NT2/D1 (cell line): ENCODE measurements at regions not wholly inside any gene's neighbourhood (a gene's known extent, or its start where the extent isn't known, plus 50 kb on each side); places are given as distances from the start of the nearest gene placed in this dataset.

Experiments
- DNase-seq: peaks from one replicate; pipeline ENCODE4 v3.0.0-alpha.2; 2011; ENCODE audit warnings: low read depth, low spot score
- H3K27me3 ChIP-seq: 2 replicates; pipeline ENCODE4 v1.6.0; 2011; ENCODE audit warnings: mild to moderate bottlenecking; ENCODE audit not compliant: insufficient read length, insufficient read depth
- H3K36me3 ChIP-seq: 2 replicates; pipeline ENCODE4 v1.6.1; 2011; ENCODE audit warnings: mild to moderate bottlenecking, low read length, mixed read lengths; ENCODE audit not compliant: insufficient read depth, insufficient read length
- H3K4me1 ChIP-seq: 2 replicates; pipeline ENCODE4 v1.5.1; 2011; ENCODE audit not compliant: insufficient read depth, insufficient read length
- H3K4me3 ChIP-seq: 2 replicates; pipeline ENCODE4 v1.5.1; 2011; ENCODE audit warnings: low read depth; ENCODE audit not compliant: insufficient read length
- H3K9ac ChIP-seq: 2 replicates; pipeline ENCODE4 v1.6.0; 2011; ENCODE audit warnings: low read depth; ENCODE audit not compliant: insufficient read length
- H3K9me3 ChIP-seq: 2 replicates; pipeline ENCODE4 v1.5.1; 2011; ENCODE audit warnings: mild to moderate bottlenecking, low read length; ENCODE audit not compliant: insufficient read depth
- SUZ12 ChIP-seq: IDR thresholded peaks from 2 replicates; pipeline ENCODE4 v1.6.1; 2011; ENCODE audit not compliant: insufficient read length, insufficient read depth; ENCODE audit errors: extremely low read depth
- YY1 ChIP-seq: IDR thresholded peaks from 2 replicates; pipeline ENCODE4 v1.6.1; 2011; ENCODE audit not compliant: insufficient read length, insufficient read depth
- ZNF274 ChIP-seq: IDR thresholded peaks from 2 replicates; pipeline ENCODE4 v1.6.1; 2011; ENCODE audit warnings: mild to moderate bottlenecking, low read depth, low read length

- Histone ChIP-seq H3K27me3 (no peaks in the 10 kb centered on the region), H3K36me3 (no peaks in the 10 kb centered on the region), H3K9ac (no peak overlapping the region), H3K4me1 (no peaks in the 10 kb centered on the region), H3K9me3 (peaks cover 4% of the 10 kb centered on the region), H3K4me3 (no peak overlapping the region)
- DNase-seq = peak; percentile 16
- no peak for TF ChIP-seq SUZ12
- no peak for TF ChIP-seq YY1
- TF ChIP-seq ZNF274 = no peak
Observed at GRCh38 chr3:34364335-34364734, 565.9 kb downstream of the PDCD6IP start.

- H3K9me3 ChIP-seq = peaks cover 4% of the 10 kb centered on the region
- H3K4me1 ChIP-seq = no peaks in the 10 kb centered on the region
- H3K4me3 ChIP-seq = no peak overlapping the region
- no peak overlapping the region for H3K9ac ChIP-seq
- TF ChIP-seq YY1 = no peak
- TF ChIP-seq SUZ12 = no peak
- no peak for TF ChIP-seq ZNF274
- DNase-seq = no peak
- H3K36me3 ChIP-seq = no peaks in the 10 kb centered on the region
- no peaks in the 10 kb centered on the region for H3K27me3 ChIP-seq
Observed at GRCh38 chr3:34365231-34365630, 566.8 kb downstream of the PDCD6IP start.

GRCh38 chr3:34365771-34366170, 567.3 kb downstream of the PDCD6IP start:
- no peaks in the 10 kb centered on the region for H3K36me3 ChIP-seq
- no peak for DNase-seq
- H3K4me3 ChIP-seq = no peak overlapping the region
- TF ChIP-seq YY1 (no peak), SUZ12 (no peak), ZNF274 (no peak)
- H3K4me1 ChIP-seq = no peaks in the 10 kb centered on the region
- H3K9ac ChIP-seq = no peak overlapping the region
- no peaks in the 10 kb centered on the region for H3K27me3 ChIP-seq
- peaks cover 4% of the 10 kb centered on the region for H3K9me3 ChIP-seq

- TF ChIP-seq YY1 (no peak), ZNF274 (no peak), SUZ12 (no peak)
Observed at GRCh38 chr3:34367521-34367920, 569.1 kb downstream of the PDCD6IP start.

GRCh38 chr3:34374521-34374920, 576.1 kb downstream of the PDCD6IP start:
- no peak overlapping the region for H3K4me3 ChIP-seq
- H3K27me3 ChIP-seq = no peaks in the 10 kb centered on the region
- H3K9me3 ChIP-seq = no peaks in the 10 kb centered on the region
- no peak overlapping the region for H3K9ac ChIP-seq
- H3K36me3 ChIP-seq = no peaks in the 10 kb centered on the region
- TF ChIP-seq ZNF274 = no peak
- no peak for TF ChIP-seq YY1
- no peak for TF ChIP-seq SUZ12
- peaks cover 2% of the 10 kb centered on the region for H3K4me1 ChIP-seq
- DNase-seq = no peak

More at GRCh38 chr3:34367521-34367920, 569.1 kb downstream of the PDCD6IP start:
- no peaks in the 10 kb centered on the region for H3K27me3 ChIP-seq
- H3K4me1 ChIP-seq = no peaks in the 10 kb centered on the region
- H3K4me3 ChIP-seq = no peak overlapping the region
- H3K36me3 ChIP-seq = no peaks in the 10 kb centered on the region
- peaks cover 4% of the 10 kb centered on the region for H3K9me3 ChIP-seq
- no peak for DNase-seq
- H3K9ac ChIP-seq = no peak overlapping the region

- no peaks in the 10 kb centered on the region for H3K36me3 ChIP-seq
- H3K4me3 ChIP-seq = no peak overlapping the region
- no peak overlapping the region for H3K9ac ChIP-seq
- DNase-seq = no peak
- H3K9me3 ChIP-seq = no peaks in the 10 kb centered on the region
- TF ChIP-seq YY1 (no peak), ZNF274 (no peak), SUZ12 (no peak)
- peaks cover 2% of the 10 kb centered on the region for H3K4me1 ChIP-seq
- no peaks in the 10 kb centered on the region for H3K27me3 ChIP-seq
Observed at GRCh38 chr3:34376691-34377090, 578.3 kb downstream of the PDCD6IP start.

GRCh38 chr3:34377961-34378360, 579.5 kb downstream of the PDCD6IP start:
- Histone ChIP-seq H3K9ac (no peak overlapping the region), H3K9me3 (no peaks in the 10 kb centered on the region)

GRCh38 chr3:34381243-34381642, 582.8 kb downstream of the PDCD6IP start:
- Histone ChIP-seq H3K36me3 (no peaks in the 10 kb centered on the region), H3K27me3 (no peaks in the 10 kb centered on the region), H3K4me3 (no peak overlapping the region), H3K9ac (no peak overlapping the region), H3K4me1 (peaks cover 2% of the 10 kb centered on the region), H3K9me3 (no peaks in the 10 kb centered on the region)
- no peak for DNase-seq
- TF ChIP-seq ZNF274 (no peak), YY1 (no peak), SUZ12 (no peak)

More at GRCh38 chr3:34377961-34378360, 579.5 kb downstream of the PDCD6IP start:
- no peak overlapping the region for H3K4me3 ChIP-seq
- TF ChIP-seq ZNF274 (no peak), SUZ12 (no peak), YY1 (no peak)
- H3K27me3 ChIP-seq = no peaks in the 10 kb centered on the region
- H3K36me3 ChIP-seq = no peaks in the 10 kb centered on the region
- no peak for DNase-seq
- peaks cover 2% of the 10 kb centered on the region for H3K4me1 ChIP-seq
